NCI-H2107 (cell line): ENCODE measurements at regions not wholly inside any gene's neighbourhood (a gene's known extent, or its start where the extent isn't known, plus 50 kb on each side); places are given as distances from the start of the nearest gene placed in this dataset.

Source experiments
- DNase-seq: peaks from one replicate; lab custom pipeline; 2025; lab: John Stamatoyannopoulos, UW

DNA sequence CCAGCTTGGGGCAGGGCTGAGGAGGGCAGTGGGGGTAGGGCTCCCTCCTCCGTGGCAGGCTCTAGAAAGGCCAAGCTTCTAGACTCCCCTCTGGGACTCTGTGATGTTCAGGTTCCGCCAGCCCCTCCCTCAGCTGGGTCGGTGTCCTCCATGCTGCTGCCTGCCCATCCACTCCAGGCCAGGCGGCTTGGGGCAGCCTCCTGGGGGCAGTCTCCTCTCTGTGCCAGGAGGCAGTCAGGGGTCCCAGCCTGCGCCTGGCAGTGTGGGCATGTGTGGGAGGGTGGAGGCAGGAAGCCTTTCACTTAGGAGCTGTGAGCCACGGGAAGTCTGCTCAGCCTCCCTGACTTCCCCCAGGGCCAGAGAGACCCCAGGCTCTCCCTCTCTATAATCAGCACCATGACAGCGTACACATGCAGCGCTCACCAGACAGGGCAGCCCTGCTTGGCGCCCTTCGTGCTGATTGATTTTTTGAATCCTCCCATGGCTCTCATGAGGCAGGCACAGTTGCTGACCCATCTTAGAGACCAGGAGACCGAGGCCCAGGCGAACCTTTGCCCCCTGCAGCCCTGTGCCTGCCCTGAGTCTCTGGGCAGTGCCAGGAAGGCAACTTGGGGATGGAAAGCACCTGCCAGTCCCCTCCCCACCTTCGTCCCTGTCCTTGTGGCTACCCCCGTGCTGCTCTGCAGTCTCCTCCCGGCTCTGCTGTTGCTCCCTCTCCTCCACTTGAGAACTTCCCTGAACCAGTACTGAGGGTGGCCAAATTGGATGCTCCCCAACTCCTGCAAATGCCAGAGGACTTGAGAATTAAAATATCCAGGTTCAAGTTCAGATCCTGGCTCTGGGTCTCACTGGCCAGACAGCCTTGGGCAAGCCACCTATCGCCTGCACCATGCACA, 234.7 kb upstream of the GSE1 start:
- no peak for DNase-seq

DNA sequence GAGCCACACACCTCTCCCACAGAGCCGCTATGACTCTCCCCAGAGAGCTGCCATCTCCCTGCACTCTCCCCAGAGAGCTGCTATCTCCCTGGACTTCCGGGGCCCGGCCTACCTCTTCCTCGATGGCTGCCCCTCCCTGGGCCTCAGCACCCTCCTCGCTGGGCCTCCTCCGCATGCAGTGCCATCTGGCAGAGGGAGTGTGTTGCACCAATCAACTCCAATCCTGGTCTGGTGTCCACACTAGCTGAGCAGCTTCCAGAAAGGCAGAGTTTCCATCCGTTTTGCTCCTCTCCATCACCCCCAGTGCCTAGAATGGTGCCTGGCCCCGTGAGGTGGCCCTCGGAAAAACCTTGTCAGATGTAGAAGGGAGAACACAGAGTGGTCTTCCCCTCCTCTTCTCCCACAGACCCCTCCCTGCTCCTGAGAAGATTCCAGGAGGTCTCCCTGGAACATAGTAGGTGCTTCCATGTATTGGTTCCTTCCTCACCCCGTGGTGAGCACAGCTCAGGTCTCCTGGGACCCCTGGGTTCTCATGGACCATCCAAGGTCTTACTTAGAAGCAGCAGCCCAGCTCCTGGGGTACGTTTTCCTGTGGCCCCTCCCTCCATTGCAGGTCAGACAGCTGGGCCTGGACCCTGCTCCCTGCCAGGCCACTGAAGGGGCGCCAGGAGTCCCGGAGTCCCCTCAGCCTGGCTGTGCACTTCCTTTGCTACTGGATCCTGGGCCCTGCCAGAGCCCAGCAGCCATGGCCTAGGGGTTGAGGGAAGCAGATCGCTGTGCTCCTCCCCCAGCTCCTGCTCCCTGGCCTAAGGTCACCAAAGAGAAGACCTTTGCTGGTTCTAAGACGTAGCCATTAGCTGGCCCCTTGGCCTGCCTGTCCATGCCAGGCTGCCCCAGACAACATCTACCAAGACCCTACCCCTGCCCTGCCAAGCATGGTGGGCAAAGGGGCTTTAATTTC, 233.8 kb upstream of the GSE1 start:
- no peak for DNase-seq

DNA sequence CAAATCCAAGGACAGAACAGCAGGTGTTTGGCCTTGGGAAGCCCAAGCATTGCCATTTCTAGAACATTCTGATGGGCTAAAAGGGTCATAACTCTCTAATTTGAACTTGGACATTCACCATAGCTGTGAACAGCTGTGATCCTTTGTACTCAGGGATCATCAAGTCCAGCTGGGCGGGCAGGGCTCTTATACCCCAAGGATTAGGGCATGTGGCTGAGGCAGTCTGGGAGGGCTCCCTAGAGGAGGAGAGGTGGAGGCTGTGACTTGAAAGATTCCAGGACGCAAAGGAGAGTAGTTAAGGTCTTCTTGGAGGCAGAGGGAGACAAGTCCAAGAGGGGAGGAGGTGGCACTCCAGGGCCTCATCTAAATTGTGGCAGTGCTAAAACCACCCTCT, 233.1 kb upstream of the GSE1 start:
- no peak for DNase-seq

DNA sequence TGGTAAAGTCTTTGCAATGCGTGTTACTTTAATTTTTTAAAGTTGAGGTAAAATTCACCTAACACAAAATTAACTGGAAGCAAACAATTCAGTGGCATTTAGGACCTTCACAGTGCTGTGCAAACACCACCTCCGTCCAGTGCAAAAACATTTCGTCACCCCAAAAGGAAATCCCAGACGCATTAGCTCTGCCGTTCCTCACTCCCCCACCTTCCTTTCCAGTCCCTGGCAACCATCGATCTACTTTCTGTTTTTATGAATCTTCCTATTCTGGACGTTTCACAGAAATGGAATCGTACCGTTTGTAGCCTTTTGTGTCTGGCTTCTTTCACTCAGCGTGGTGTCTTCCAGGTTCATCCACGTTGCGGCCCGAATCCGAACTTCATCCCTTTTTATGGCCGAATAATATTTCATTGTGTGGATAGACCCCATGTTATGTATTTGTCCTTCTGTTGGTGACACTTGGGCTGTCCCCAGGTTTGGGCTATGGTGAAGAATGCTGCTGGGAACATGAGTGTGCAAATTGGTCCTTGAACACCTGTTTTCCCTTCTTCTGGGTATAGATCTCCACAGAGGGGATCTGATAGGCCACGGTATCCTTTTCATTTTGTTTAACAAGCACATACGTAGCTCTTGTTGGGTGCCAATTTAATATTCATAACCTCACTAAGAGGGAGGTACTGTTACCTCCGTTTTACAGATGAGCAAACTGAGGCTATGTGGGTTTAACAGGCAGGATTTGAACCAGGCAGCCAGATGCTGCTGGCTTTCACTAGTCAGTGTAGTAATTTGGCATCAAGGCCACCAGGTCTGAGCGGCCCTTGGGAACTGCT, 232.0 kb upstream of the GSE1 start:
- DNase-seq, result no peak

DNA sequence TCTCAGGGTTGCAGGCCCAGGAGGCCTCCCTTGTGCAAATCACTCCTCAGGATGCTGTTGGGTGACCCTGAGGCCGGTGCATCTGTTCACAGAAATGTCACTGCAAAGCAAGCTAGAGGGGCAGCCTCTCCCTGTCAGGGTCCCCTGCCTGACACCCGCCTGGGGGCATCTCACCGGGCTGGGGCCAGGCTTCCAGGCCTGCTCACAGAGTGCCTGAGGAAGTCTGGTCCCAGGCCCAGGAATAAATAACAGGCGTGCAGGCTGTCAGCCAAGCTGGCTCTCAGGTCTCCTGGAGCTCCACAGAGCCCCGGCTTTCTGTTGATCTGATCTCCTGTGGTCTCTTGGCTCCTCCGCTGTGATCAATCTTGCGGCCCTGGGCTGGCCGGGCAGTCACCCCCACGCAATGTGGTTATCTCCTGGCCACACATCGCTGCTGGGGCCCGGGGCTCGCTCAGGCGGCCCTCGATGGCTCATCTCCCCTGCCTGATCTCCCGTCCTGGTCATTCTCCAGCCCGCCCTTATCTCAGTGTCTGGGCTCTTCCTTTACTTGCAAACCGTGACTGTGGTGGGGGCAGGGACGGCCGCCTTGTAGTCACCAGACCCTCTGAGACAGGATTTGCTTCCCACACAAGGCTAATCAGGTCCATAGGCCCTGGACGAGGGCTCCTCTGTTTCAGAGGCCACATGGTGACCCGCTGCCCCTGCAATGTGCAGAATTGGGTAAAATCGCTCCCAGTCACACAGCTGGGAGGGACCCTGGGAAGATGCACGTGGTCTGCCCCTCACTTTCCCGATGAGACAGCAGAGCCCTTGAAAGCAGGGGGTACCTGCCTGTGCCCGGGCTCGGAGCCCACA, 231.2 kb upstream of the GSE1 start:
- no peak for DNase-seq

DNA sequence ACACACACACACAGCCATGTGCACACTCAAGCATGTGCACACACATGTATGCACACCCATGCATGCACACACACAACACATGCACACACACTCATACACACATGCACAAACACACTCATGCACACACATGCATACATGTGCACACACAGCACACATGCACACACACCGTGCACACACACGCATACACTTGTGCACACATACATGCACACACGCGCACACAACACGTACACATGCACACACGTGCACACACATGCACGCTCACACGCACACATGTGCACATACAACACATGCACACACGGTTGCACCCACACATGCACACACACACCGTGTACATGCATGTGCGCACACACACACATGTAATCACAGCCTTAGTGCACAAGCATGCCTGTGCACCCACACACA, 230.4 kb upstream of the GSE1 start:
- no peak for DNase-seq

DNA sequence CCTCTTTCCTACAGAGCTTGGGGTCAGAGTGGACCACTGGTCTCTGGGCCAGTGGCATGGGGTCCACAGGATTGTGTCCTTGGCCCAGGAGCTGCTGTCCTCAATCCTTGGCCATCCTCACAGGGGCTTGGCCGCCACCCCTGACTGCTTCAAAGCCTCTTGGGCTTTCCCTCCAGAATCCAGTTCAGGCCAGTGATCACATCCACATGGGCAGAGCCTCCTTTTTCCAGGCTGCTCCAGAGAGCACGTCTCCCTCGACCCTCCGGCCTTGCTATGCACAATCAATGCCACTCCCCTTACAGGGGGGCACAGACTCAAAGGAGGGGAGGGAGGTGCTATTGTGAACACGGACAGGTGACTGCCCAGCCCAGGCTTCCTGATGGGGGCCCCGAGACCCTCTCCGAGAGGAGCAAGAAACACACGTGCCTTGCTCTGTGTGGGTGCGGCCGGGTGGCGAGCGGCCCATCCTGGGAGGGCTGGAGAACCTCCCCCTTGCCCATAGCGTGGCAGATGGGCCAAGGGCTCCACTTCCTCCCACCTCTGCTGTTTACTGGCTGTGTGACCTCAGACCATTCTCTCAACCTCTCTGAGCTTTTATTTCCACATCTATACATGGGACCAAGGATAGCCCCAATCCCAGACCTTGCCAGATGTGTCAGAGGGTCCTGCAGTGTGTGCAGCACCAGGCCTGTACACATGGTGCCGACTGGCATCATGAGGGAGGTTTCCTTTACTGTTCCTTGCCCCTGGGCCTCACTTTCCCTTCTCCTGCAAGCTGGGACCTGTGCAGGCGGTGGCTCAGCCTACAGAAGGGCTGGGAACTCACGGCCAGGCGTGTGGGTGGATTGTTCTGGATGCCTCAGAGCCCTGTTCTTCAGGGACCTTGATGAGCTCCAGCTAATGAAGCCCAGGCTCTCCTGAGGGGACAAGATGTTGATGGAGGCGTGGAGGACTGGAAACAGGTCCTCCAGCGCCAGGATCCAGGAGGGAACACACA, 229.0 kb upstream of the GSE1 start:
- DNase-seq, result no peak

DNA sequence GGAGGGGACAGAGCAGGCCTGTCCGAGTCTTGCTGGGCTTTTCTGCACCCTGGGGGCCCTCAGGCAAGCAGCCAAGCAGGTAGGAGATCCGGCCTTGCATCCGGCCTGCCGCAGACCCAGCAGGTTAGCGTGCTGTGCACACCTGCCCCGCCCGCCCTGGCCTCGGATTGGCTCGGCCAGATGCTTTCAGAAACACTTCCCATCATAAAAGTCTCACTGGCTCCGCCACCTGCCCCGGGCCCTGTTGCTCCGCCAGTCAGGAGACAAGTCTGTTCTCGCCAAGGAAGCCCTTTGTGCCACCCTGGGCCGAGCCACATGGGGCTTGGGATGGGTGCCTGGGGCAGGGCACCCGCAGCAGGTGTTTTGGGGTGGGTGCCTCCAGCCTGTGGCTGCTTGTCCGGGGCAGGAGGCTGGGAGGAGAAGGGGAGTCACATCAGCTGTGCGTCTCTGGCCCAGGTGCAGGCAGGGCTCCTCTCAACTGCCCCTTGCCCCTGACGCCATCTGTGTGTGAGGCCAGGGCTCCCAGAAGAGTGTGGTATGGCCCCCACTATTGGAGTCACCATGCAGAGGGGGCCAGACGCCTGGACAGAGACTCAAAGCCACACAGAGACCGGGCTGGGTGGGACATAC, 228.2 kb upstream of the GSE1 start:
- peak; percentile 83 for DNase-seq

DNA sequence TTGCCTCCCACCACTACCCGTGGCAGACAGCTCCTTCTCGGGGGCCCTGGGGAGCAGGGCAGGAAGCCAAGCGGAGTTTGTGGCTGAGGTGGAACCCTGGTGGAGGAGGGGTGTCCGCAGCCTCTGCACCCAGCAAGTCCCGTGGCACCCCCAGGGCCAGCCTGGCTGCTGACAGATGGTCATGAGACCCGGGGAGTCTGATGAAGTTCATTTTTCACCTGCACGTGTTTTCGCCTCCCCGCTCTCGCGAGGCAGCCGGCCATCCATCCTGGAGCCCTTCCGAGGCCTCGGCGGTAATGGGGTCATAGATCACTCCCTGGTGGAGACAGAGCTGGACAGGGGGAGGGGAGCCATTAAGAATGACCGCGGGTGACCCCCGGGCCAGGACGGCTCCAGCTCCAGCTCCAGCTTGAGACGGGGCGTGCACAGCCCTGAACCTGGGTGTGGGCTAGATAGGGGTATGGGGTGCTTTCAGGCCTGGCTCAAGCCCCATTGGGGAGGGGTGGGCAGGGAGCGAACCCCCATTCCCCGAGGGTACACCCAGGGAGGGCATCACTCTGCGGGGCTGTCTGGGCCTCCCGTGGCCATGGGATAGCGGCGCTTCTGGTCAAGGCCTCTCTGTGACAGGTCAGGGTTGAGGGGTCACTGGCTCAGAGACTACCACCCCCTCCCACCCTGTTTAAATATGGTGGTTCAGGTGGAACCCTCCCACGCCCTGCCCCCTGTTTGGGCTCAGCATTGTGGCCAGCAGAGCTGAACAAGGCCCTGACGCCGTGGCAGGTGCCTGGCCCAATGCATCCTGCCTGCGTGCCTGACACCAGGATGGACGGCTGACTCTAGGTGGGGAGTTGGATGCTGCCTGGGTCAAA, 227.4 kb upstream of the GSE1 start:
- DNase-seq, result no peak

DNA sequence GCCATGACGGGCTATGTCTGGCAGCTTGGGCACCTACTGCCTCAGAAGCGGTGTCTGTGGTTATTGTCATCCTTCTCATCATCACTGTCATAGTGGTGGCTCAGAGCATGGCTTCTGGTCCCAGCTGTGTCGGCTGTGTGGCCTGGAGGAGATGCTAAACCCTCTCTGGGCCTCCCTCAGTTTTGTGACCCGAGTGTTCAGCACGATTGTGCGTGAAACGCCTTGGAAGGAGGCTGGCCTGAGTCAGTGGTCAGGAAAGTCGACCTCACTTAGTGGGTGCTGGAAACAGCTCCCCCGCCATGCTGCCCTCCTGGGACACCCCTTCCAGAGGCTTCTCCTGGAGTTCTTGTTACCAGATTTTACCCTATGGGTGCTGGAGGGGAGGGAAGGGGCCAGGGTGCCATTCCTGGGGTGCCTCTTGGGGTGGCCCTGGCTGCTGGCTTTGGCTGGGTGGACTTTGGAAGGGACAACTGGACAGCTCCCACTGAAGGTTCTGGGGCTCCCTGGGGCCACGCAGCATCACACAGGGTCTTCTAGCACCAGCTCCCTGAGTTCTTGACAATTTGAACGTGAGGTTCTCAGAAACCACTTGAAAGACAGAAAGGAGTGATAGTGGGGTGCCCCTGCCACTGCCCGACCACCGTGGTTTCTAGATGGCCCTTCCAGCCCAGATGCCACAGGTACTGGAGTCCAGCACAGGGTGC, 226.5 kb upstream of the GSE1 start:
- DNase-seq, result no peak

DNA sequence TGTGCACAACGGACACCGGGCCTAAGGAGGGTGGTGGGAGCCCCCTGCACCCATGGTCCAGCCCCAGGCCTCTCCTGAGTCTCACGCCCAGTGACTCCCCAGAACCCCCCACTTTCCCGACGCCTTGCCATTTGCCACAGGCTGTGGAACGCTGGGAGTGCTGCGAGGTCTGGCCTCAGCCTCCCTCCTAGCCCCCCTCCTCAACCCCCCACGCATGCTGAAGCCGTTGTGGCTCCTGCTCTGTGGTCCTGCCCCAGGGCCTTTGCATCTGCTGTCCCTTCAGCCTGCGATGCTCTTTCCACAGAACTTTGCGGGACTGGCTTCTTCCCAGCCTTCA, 226.0 kb upstream of the GSE1 start:
- DNase-seq, result no peak

DNA sequence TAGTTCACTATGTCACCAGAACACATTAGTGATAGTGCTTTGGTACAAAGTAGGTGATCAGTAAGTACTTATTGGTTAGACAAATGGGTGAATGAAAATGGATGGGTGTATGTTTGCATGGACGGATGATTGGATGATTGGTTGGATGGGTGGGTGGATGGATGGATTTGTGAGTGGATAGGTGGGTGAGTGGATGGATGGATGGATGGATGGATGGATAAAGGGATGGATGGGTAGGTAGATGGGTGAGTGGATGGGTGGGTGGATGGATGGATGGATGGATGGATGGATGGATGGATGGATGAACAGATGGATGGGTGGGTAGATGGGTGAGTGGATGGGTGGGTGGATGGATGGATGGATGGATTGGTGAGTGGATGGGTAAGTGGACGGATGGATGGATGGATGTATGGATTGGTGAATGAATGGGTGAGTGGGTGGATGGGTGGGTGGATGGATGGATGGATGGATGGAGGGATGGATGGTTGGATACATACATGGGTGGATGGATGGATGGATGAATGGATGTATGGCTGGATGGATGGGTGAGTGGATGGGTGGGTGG, 225.3 kb upstream of the GSE1 start:
- DNase-seq, result no peak

DNA sequence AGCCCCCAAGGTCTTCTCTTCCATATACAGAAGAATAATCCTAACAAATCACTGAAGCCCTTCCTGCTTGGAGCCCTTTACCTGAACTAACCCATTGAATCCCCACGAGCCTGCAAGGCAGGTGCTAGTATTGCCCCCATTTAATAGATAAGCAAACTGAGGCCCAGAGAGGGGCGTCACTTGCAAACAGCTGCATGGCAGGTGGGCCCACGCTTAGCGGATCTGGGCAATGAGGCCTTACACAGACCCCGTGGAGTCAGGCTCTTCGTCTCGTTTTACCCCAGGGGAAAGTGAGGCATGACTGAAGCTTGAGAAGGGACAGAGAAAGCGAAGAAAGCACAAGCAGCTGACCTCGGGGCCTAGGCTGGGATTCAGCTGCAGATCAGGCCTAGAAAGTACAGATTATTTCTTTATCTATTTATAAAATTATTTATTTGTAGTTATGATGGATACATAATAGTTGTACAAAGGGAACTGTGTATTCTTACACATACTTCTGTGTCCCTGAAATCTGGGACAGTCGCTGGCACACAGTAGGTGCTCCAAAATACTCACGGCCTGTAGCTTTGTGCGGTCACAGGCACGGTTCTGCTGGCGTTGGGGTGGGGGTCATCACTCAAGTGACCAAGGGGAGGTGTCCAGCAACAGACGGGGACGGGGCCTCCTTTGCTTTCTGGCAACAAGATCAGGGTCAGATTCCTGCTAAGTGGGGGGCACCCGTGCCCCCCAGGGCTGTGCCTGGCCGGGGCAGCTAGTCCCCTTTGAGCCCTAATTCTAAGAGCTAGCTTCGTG, 223.2 kb upstream of the GSE1 start:
- DNase-seq, result no peak

DNA sequence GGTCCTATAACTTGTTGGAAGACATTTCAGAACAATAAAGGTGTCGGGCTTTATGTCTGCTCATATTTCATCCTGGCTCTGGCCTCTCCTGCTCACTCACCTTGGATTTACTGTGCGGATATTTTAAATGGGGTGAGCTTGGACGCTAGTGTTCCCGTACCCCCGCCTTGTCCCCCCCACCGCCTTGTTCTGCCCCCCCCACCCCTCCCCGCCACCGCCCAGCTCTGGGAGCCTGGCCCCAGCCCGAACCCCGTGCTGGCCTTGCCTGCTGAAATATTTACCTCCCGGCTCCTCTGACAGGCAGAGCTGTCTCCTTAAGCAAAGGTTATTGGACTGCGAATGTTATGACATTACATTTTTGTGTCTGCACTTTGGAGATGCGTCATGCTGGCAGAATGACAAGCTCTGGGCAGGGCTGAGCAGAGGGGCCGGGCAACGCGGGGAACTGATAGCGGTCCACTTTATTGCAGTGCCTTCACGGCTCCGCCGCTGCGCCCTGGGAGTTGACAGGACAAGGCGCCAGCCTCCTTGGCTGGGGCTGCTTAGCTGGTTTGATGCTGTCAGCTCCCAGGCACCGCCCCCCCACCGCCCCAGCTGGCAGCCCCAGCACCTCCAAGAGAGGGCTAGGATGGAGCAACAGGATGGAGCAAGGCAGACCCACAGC, 222.5 kb upstream of the GSE1 start:
- DNase-seq, result no peak

DNA sequence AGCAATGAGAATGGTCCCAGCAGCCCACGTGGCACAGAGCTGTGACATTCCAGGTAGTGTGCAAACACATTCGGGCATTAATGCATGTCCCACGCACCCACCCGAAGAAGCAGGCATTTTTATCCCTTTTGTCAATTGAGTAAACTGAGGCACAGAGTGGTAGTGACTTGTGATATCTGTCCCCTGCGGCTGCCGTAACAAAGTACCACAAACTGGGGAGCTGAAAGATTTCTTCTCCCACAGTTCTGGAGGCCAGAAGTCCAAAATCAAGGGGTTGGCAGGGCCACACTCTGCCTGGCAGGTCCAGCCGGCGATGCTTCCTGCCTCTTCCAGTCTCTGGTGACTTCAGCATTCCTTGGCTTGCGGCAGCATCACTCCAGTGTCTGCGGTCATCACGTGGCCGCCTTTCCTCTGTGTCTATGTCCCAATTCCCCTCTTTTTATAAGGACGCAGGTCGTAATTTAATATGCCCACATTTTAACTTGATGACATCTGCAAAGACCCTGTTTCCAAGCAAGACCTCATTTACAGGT, 221.9 kb upstream of the GSE1 start:
- DNase-seq, result no peak
